ENCODE measurements at regions not wholly inside any gene's neighbourhood (a gene's known extent, or its start where the extent isn't known, plus 50 kb on each side); places are given as distances from the start of the nearest gene placed in this dataset.
"Not testable (repeated sequence)": the region's sequence is repeated elsewhere in the genome, so short reads cannot be mapped to it uniquely, and the experiment has no call there.

GRCh38 chr6:60524770-60525169 is 1761.3 kb downstream of the KHDRBS2 start:
- not testable (repeated sequence) for H3K9me3 ChIP-seq (ENCODE audit: control insufficient read depth, low read length); H2AK5ac ChIP-seq (ENCODE audit: low read length, severe bottlenecking); H3K4me1 ChIP-seq (ENCODE audit: control insufficient read depth, insufficient read depth, low read depth, low read length); DNase-seq; H3K79me1 ChIP-seq (replicated peaks; ENCODE audit: low read length, poor library complexity, severe bottlenecking); H4K8ac ChIP-seq (ENCODE audit: low read length); H3K9ac ChIP-seq (ENCODE audit: low read length); H3K27me3 ChIP-seq (ENCODE audit: control insufficient read depth in 1 of 2, insufficient read depth in 1 of 2, low read length in 2 of 2); H2BK5ac ChIP-seq (ENCODE audit: low read depth, low read length, poor library complexity, severe bottlenecking); H3K27ac ChIP-seq (ENCODE audit: low read length, poor library complexity, severe bottlenecking); H3K23ac ChIP-seq (ENCODE audit: low read length in 2 of 2); H3K18ac ChIP-seq (ENCODE audit: low read depth in 1 of 2, low read length in 2 of 2); H2BK120ac ChIP-seq (ENCODE audit: low read depth, low read length); H4K91ac ChIP-seq (ENCODE audit: low read length); H2AFZ ChIP-seq (ENCODE audit: low read depth, low read length); H3K4me3 ChIP-seq (ENCODE audit: insufficient read depth in 1 of 2, low read depth in 1 of 2, low read length in 2 of 2); H3K14ac ChIP-seq (ENCODE audit: low read length in 2 of 2); H2BK12ac ChIP-seq (ENCODE audit: low read length in 2 of 2); H3K36me3 ChIP-seq (ENCODE audit: control insufficient read depth in 1 of 2, insufficient read depth in 2 of 2, low read depth in 1 of 2, low read length in 2 of 2); H3K4ac ChIP-seq (ENCODE audit: low read depth in 1 of 2, low read length in 2 of 2); H2BK15ac ChIP-seq (ENCODE audit: low read depth, poor library complexity, severe bottlenecking); H3K4me2 ChIP-seq (ENCODE audit: low read length, poor library complexity, severe bottlenecking)

DNA sequence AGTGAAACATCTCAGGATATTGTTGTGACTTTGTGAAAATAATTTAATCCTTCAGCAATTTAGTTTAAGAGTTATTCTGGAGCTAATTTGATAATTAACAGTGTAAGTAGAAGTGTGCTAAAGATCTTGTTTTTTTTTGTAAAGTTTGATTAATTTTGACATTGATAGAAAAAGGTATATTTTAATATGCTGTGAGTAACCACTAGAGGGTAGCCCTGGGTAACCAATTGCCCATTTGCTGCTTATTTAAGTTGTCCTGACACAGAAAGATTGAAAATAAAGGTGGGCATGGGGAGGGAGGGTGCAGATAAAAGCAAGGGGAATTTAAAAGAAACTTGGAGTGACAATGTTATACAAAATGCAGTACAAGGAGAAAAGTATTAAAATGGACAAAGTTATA is 1808.3 kb downstream of the KHDRBS2 start:
- not testable (repeated sequence) for H2BK12ac ChIP-seq (ENCODE audit: low read length in 2 of 2)

GRCh38 chr6:60473805-60474204 is 1812.2 kb downstream of the KHDRBS2 start:
- not testable (repeated sequence) for H4K91ac ChIP-seq (ENCODE audit: low read length); H3K14ac ChIP-seq (ENCODE audit: low read length in 2 of 2); H3K18ac ChIP-seq (ENCODE audit: low read depth in 1 of 2, low read length in 2 of 2); H2BK120ac ChIP-seq (ENCODE audit: low read depth, low read length); H3K23ac ChIP-seq (ENCODE audit: low read length in 2 of 2); H3K79me1 ChIP-seq (replicated peaks; ENCODE audit: low read length, poor library complexity, severe bottlenecking); H3K4ac ChIP-seq (ENCODE audit: low read depth in 1 of 2, low read length in 2 of 2); H2BK12ac ChIP-seq (ENCODE audit: low read length in 2 of 2); H3K4me1 ChIP-seq (ENCODE audit: control insufficient read depth, insufficient read depth, low read depth, low read length); H2AK5ac ChIP-seq (ENCODE audit: low read length, severe bottlenecking); DNase-seq; H2AFZ ChIP-seq (ENCODE audit: low read depth, low read length); H2BK15ac ChIP-seq (ENCODE audit: low read depth, poor library complexity, severe bottlenecking); H3K27ac ChIP-seq (ENCODE audit: low read length, poor library complexity, severe bottlenecking); H4K8ac ChIP-seq (ENCODE audit: low read length); H3K4me3 ChIP-seq (ENCODE audit: insufficient read depth in 1 of 2, low read depth in 1 of 2, low read length in 2 of 2); H3K27me3 ChIP-seq (ENCODE audit: control insufficient read depth in 1 of 2, insufficient read depth in 1 of 2, low read length in 2 of 2); H3K9me3 ChIP-seq (ENCODE audit: control insufficient read depth, low read length); H3K9ac ChIP-seq (ENCODE audit: low read length); H3K4me2 ChIP-seq (ENCODE audit: low read length, poor library complexity, severe bottlenecking); H3K36me3 ChIP-seq (ENCODE audit: control insufficient read depth in 1 of 2, insufficient read depth in 2 of 2, low read depth in 1 of 2, low read length in 2 of 2); H2BK5ac ChIP-seq (ENCODE audit: low read depth, low read length, poor library complexity, severe bottlenecking)
- no CpG with 5 or more reads among the region's 2 CpGs for WGBS

More for the DNA sequence above, 1808.3 kb downstream of the KHDRBS2 start:
- H2BK15ac ChIP-seq (ENCODE audit: low read depth, poor library complexity, severe bottlenecking); H3K79me1 ChIP-seq (replicated peaks; ENCODE audit: low read length, poor library complexity, severe bottlenecking); H3K9ac ChIP-seq (ENCODE audit: low read length); H2AK5ac ChIP-seq (ENCODE audit: low read length, severe bottlenecking); DNase-seq; H3K23ac ChIP-seq (ENCODE audit: low read length in 2 of 2); H3K4me3 ChIP-seq (ENCODE audit: insufficient read depth in 1 of 2, low read depth in 1 of 2, low read length in 2 of 2); H2BK5ac ChIP-seq (ENCODE audit: low read depth, low read length, poor library complexity, severe bottlenecking); H4K91ac ChIP-seq (ENCODE audit: low read length); H3K9me3 ChIP-seq (ENCODE audit: control insufficient read depth, low read length); H2BK120ac ChIP-seq (ENCODE audit: low read depth, low read length); H3K27me3 ChIP-seq (ENCODE audit: control insufficient read depth in 1 of 2, insufficient read depth in 1 of 2, low read length in 2 of 2); H3K36me3 ChIP-seq (ENCODE audit: control insufficient read depth in 1 of 2, insufficient read depth in 2 of 2, low read depth in 1 of 2, low read length in 2 of 2); H2AFZ ChIP-seq (ENCODE audit: low read depth, low read length); H4K8ac ChIP-seq (ENCODE audit: low read length); H3K14ac ChIP-seq (ENCODE audit: low read length in 2 of 2); H3K18ac ChIP-seq (ENCODE audit: low read depth in 1 of 2, low read length in 2 of 2); H3K4me1 ChIP-seq (ENCODE audit: control insufficient read depth, insufficient read depth, low read depth, low read length); H3K27ac ChIP-seq (ENCODE audit: low read length, poor library complexity, severe bottlenecking); H3K4ac ChIP-seq (ENCODE audit: low read depth in 1 of 2, low read length in 2 of 2); H3K4me2 ChIP-seq (ENCODE audit: low read length, poor library complexity, severe bottlenecking): not testable (repeated sequence)

- not testable (repeated sequence) for H3K23ac ChIP-seq (ENCODE audit: low read length in 2 of 2); DNase-seq; H3K4me1 ChIP-seq (ENCODE audit: control insufficient read depth, insufficient read depth, low read depth, low read length); H3K4me2 ChIP-seq (ENCODE audit: low read length, poor library complexity, severe bottlenecking); H3K18ac ChIP-seq (ENCODE audit: low read depth in 1 of 2, low read length in 2 of 2); H3K79me1 ChIP-seq (replicated peaks; ENCODE audit: low read length, poor library complexity, severe bottlenecking); H3K9ac ChIP-seq (ENCODE audit: low read length); H2BK15ac ChIP-seq (ENCODE audit: low read depth, poor library complexity, severe bottlenecking); H3K4me3 ChIP-seq (ENCODE audit: insufficient read depth in 1 of 2, low read depth in 1 of 2, low read length in 2 of 2); H4K91ac ChIP-seq (ENCODE audit: low read length); H2AK5ac ChIP-seq (ENCODE audit: low read length, severe bottlenecking); H3K36me3 ChIP-seq (ENCODE audit: control insufficient read depth in 1 of 2, insufficient read depth in 2 of 2, low read depth in 1 of 2, low read length in 2 of 2); H3K27me3 ChIP-seq (ENCODE audit: control insufficient read depth in 1 of 2, insufficient read depth in 1 of 2, low read length in 2 of 2); H3K4ac ChIP-seq (ENCODE audit: low read depth in 1 of 2, low read length in 2 of 2); H3K9me3 ChIP-seq (ENCODE audit: control insufficient read depth, low read length); H3K14ac ChIP-seq (ENCODE audit: low read length in 2 of 2); H2BK5ac ChIP-seq (ENCODE audit: low read depth, low read length, poor library complexity, severe bottlenecking); H4K8ac ChIP-seq (ENCODE audit: low read length); H2BK12ac ChIP-seq (ENCODE audit: low read length in 2 of 2); H2BK120ac ChIP-seq (ENCODE audit: low read depth, low read length); H2AFZ ChIP-seq (ENCODE audit: low read depth, low read length); H3K27ac ChIP-seq (ENCODE audit: low read length, poor library complexity, severe bottlenecking)
- WGBS = no CpG with 5 or more reads among the region's 3 CpGs
These were observed 1814.6 kb downstream of the KHDRBS2 start for GRCh38 chr6:60471426-60471825.
